IMR-90 (cell line): ENCODE measurements at regions not wholly inside any gene's neighbourhood (a gene's known extent, or its start where the extent isn't known, plus 50 kb on each side); places are given as distances from the start of the nearest gene placed in this dataset.

Experiments
- ATAC-seq: fragments of 200-7000 bp; cut with Tn5 transposase; 2 replicates; pipeline ENCODE4 v1.9.1; 2020; ENCODE audit warnings: low read depth, mild to moderate bottlenecking, moderate library complexity
- BruUV-seq: library from RNA; stranded (reverse); fragments of 400-500 nt; replicated peaks from 2 replicates; lab custom pipeline; 2021; lab: Mats Ljungman, UMichigan
- CTCF ChIA-PET: fragments of 300-600 bp; formaldehyde crosslinking; extraction: SDS; loops from one replicate; lab custom pipeline; 2021; ENCODE audit warnings: antibody characterized with exemption; lab: Yijun Ruan, JAX
- POLR2A ChIA-PET: fragments of 300-600 bp; sonication (Branson Sonifier 250); formaldehyde crosslinking; loops from one replicate; lab custom pipeline; 2022; ENCODE audit warnings: antibody characterized with exemption; ENCODE audit not compliant: unreplicated experiment; lab: Charles Lee
- DNase-seq: peaks from one replicate; pipeline ENCODE4 v3.0.0; 2013
- H2AFZ ChIP-seq: replicated peaks from 2 replicates; pipeline ENCODE3; 2013; ENCODE audit warnings: low read length, mild to moderate bottlenecking; ENCODE audit not compliant: poor library complexity
- H2AK5ac ChIP-seq: 2 replicates; pipeline ENCODE4 v1.6.1; 2013; ENCODE audit warnings: low read depth, low read length, inconsistent platforms
- H2AK9ac ChIP-seq: replicated peaks from 2 replicates; pipeline ENCODE3; 2013; ENCODE audit warnings: mild to moderate bottlenecking, low read depth, low read length, moderate library complexity; ENCODE audit not compliant: poor library complexity
- H2BK120ac ChIP-seq: 2 replicates; pipeline ENCODE4 v1.6.1; 2013; ENCODE audit warnings: low read depth, low read length, inconsistent platforms
- H2BK15ac ChIP-seq: 3 replicates; pipeline ENCODE4 v1.6.1; 2013; ENCODE audit warnings: low read depth, low read length, inconsistent platforms
- H2BK20ac ChIP-seq: 2 replicates; pipeline ENCODE4 v1.6.1; 2013; ENCODE audit warnings: low read depth, mild to moderate bottlenecking, inconsistent platforms, low read length, moderate library complexity
- H2BK5ac ChIP-seq: 2 replicates; pipeline ENCODE4 v1.6.1; 2013; ENCODE audit warnings: mild to moderate bottlenecking, low read depth, low read length, inconsistent platforms; ENCODE audit not compliant: poor library complexity, severe bottlenecking
- H3K14ac ChIP-seq: replicated peaks from 2 replicates; pipeline ENCODE4 v1.6.1; 2013; ENCODE audit warnings: low read depth, low read length, inconsistent platforms
- H3K18ac ChIP-seq: 2 replicates; pipeline ENCODE4 v1.6.1; 2013; ENCODE audit warnings: low read depth, low read length, control low read depth
- H3K23ac ChIP-seq: 2 replicates; pipeline ENCODE4 v1.6.1; 2013; ENCODE audit warnings: low read depth, low read length, inconsistent platforms
- H3K27ac ChIP-seq: 2 replicates; pipeline ENCODE4 v1.5.1; 2013; ENCODE audit warnings: mild to moderate bottlenecking, control low read depth, low read length; ENCODE audit not compliant: insufficient read depth
- H3K27me3 ChIP-seq: 2 replicates; pipeline ENCODE4 v1.6.1; 2013; ENCODE audit warnings: low read length; ENCODE audit not compliant: control insufficient read depth, insufficient read depth
- H3K36me3 ChIP-seq: 2 replicates; pipeline ENCODE4 v1.6.1; 2013; ENCODE audit warnings: low read length, mixed read lengths; ENCODE audit not compliant: control insufficient read depth, insufficient read depth
- H3K4ac ChIP-seq: 2 replicates; pipeline ENCODE4 v1.6.1; 2013; ENCODE audit warnings: low read depth, low read length, inconsistent platforms
- H3K4me1 ChIP-seq: 2 replicates; pipeline ENCODE4 v1.6.1; 2013; ENCODE audit warnings: low read length, mixed read lengths; ENCODE audit not compliant: control insufficient read depth, insufficient read depth
- H3K4me2 ChIP-seq: 2 replicates; pipeline ENCODE4 v1.6.1; 2013; ENCODE audit warnings: low read depth, mild to moderate bottlenecking, control low read depth, low read length, moderate library complexity
- H3K4me3 ChIP-seq: 2 replicates; pipeline ENCODE4 v1.5.1; 2013; ENCODE audit warnings: low read depth, mild to moderate bottlenecking, control low read depth, low read length, moderate library complexity; ENCODE audit not compliant: insufficient read depth
- H3K56ac ChIP-seq: 2 replicates; pipeline ENCODE4 v1.6.1; 2013; ENCODE audit warnings: low read length, inconsistent platforms; ENCODE audit not compliant: insufficient read depth; ENCODE audit errors: extremely low read depth
- H3K79me1 ChIP-seq, 2 experiments: 2 replicates each; pipeline ENCODE4 v1.6.1; 2013; ENCODE audit warnings: low read length in 2 of 2, inconsistent platforms in 1 of 2, low read depth in 1 of 2
- H3K9ac ChIP-seq: 2 replicates; pipeline ENCODE4 v1.6.1; 2013; ENCODE audit warnings: low read depth, low read length, control low read depth
- H3K9me1 ChIP-seq: 2 replicates; pipeline ENCODE4 v1.6.1; 2013; ENCODE audit warnings: low read length, inconsistent platforms; ENCODE audit not compliant: insufficient read depth
- H3K9me3 ChIP-seq: 2 replicates; pipeline ENCODE4 v1.6.1; 2013; ENCODE audit warnings: low read length; ENCODE audit not compliant: control insufficient read depth, insufficient read depth
- H4K20me1 ChIP-seq: 2 replicates; pipeline ENCODE4 v1.6.1; 2013; ENCODE audit warnings: low read length, inconsistent platforms; ENCODE audit not compliant: insufficient read depth
- H4K5ac ChIP-seq: 2 replicates; pipeline ENCODE4 v1.6.1; 2013; ENCODE audit warnings: mild to moderate bottlenecking, low read depth, low read length, control low read depth
- H4K8ac ChIP-seq, 2 experiments: 2 replicates each; pipeline ENCODE4 v1.6.1; 2013; ENCODE audit warnings: low read depth in 2 of 2, low read length in 2 of 2, control low read depth in 1 of 2, inconsistent platforms in 1 of 2
- H4K91ac ChIP-seq: 2 replicates; pipeline ENCODE4 v1.6.1; 2013; ENCODE audit warnings: low read depth, low read length, inconsistent platforms; ENCODE audit not compliant: insufficient read depth
- BHLHE40 ChIP-seq: fragments of 150-350 bp; IDR thresholded peaks from 2 replicates; pipeline ENCODE4 v1.6.1; 2016; ENCODE audit warnings: mild to moderate bottlenecking, low read depth, low read length
- WGBS, 2 experiments: methylation state at CpG; one replicate each; pipeline versions ENCODE4 v1.1.5 to v1.1.7; 2013; ENCODE audit warnings: missing lambda C conversion rate in 2 of 2; ENCODE audit not compliant: insufficient read length in 1 of 2; ENCODE audit errors: extremely low coverage in 2 of 2; 5-methylcytosine and 5-hydroxymethylcytosine counted together
- dilution Hi-C: fragments of 300-500 bp; cut with HindIII; formaldehyde crosslinking; loops from one replicate; pipeline ENCODE4 v1.14.3; 2018; ENCODE audit warnings: low sequenced_read_pairs; ENCODE audit not compliant: unreplicated experiment
- in situ Hi-C: fragments of 300-500 bp; cut with MboI; formaldehyde crosslinking; loops from 3 replicates; pipeline ENCODE4 v1.14.3; 2019; ENCODE audit warnings: low sequenced_read_pairs, inconsistent platforms, mixed read lengths
- intact Hi-C: fragments of 100-400 bp; cut with micrococcal nuclease; formaldehyde crosslinking; loops from 2 replicates; pipeline ENCODE4 v1.10.0; 2022

DNA sequence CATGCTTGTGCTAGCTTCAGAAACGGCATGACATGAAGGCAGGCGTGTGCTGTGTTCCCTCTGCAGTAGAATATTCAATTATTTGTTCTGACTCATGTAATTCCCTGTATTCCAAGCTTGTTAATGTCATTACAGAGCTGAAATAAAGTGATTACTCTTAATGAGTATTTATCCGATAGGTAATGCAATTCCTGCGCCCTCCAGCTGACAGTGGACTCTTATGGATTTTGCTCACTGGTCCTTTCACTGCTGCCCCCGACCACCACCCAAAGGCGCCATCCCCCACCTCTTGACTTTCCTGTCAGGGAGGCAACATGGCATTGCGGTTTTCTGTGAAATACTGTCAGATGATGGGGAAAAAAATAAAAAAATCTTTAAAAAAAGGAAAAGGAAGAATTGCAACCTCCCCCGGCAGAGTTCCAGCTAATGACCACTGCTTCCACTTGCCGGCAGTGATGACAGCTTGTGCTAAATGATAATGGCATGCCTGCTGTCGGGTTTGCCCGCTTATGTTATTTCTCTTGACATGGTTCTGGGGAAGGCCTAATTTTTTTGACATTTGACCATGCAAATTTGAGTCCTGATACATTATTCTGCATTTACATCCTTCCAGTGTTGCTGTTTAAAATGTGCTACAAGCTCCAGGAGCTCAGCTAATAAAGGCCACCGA is 335.3 kb upstream of the ADAMTS16 start:
- no peaks in the 10 kb centered on the region for H3K27me3 ChIP-seq
- H4K20me1 ChIP-seq, result no peaks in the 10 kb centered on the region
- no peak overlapping the region for H3K27ac ChIP-seq
- peaks cover 7% of the 10 kb centered on the region; the same call in 1 of the 2 replicates for H3K9me3 ChIP-seq
- H2BK15ac ChIP-seq, result no peak overlapping the region
- intact Hi-C loops, result no loop called here
- no peak overlapping the region for H4K8ac ChIP-seq
- H3K79me1 ChIP-seq, result no peaks in the 10 kb centered on the region
- no peak overlapping the region for H3K23ac ChIP-seq
- no peak overlapping the region for H3K4ac ChIP-seq
- H2AK5ac ChIP-seq, result no peak overlapping the region
- H4K91ac ChIP-seq, result no peak overlapping the region
- in situ Hi-C loops, result no loop called here
- H2AK9ac ChIP-seq, result no peak overlapping the region
- no peak overlapping the region for H2BK5ac ChIP-seq
- no TSS peak for BruUV-seq
- no peak overlapping the region for H3K4me3 ChIP-seq
- no peaks in the 10 kb centered on the region for H3K4me1 ChIP-seq
- ATAC-seq (no peak), DNase-seq (no peak)
- no peak overlapping the region for H3K9ac ChIP-seq
- no peak overlapping the region for H3K14ac ChIP-seq
- no CpG with 5 or more reads among the region's 12 CpGs for WGBS, 2 experiments
- H2AFZ ChIP-seq, result no peak overlapping the region
- no peak overlapping the region for H3K4me2 ChIP-seq
- H3K56ac ChIP-seq, result no peak overlapping the region
- no peaks in the 10 kb centered on the region for H3K36me3 ChIP-seq
- H3K9me1 ChIP-seq, result no peaks in the 10 kb centered on the region
- dilution Hi-C loops, result no loop called here
- H2BK120ac ChIP-seq, result no peak overlapping the region
- H4K5ac ChIP-seq, result no peak overlapping the region
- ChIA-PET POLR2A (no interaction called here), CTCF (no interaction called here)
- no peak overlapping the region for H3K18ac ChIP-seq
- no peak for TF ChIP-seq BHLHE40
- H2BK20ac ChIP-seq, result no peak overlapping the region
